ENCODE measurements at regions not wholly inside any gene's neighbourhood (a gene's known extent, or its start where the extent isn't known, plus 50 kb on each side); places are given as distances from the start of the nearest gene placed in this dataset.

DNA sequence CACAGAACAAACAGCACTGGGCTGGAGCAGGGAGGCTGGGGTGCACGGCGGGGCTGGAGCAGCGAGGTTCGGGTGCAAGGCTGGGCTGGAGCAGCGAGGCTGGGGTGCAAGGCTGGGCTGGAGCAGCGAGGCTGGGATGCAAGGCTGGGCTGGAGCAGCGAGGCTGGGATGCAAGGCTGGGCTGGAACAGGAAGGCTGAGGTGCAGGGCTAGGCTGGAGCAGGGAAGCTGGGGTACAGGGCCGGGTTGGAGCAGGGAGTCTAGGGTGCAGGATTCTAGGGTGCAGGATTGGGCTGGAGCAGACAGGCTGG lies 198.5 kb downstream of the BRD1 start:
- TF ChIP-seq, protein P1, sequence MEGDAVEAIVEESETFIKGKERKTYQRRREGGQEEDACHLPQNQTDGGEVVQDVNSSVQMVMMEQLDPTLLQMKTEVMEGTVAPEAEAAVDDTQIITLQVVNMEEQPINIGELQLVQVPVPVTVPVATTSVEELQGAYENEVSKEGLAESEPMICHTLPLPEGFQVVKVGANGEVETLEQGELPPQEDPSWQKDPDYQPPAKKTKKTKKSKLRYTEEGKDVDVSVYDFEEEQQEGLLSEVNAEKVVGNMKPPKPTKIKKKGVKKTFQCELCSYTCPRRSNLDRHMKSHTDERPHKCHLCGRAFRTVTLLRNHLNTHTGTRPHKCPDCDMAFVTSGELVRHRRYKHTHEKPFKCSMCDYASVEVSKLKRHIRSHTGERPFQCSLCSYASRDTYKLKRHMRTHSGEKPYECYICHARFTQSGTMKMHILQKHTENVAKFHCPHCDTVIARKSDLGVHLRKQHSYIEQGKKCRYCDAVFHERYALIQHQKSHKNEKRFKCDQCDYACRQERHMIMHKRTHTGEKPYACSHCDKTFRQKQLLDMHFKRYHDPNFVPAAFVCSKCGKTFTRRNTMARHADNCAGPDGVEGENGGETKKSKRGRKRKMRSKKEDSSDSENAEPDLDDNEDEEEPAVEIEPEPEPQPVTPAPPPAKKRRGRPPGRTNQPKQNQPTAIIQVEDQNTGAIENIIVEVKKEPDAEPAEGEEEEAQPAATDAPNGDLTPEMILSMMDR (IDR thresholded peaks at IDR 0.05): no peak
- no peak for TF ChIP-seq ZFX (IDR thresholded peaks at IDR 0.05; ENCODE audit: borderline replicate concordance)
- H3K27ac ChIP-seq: no peak overlapping the region

DNA sequence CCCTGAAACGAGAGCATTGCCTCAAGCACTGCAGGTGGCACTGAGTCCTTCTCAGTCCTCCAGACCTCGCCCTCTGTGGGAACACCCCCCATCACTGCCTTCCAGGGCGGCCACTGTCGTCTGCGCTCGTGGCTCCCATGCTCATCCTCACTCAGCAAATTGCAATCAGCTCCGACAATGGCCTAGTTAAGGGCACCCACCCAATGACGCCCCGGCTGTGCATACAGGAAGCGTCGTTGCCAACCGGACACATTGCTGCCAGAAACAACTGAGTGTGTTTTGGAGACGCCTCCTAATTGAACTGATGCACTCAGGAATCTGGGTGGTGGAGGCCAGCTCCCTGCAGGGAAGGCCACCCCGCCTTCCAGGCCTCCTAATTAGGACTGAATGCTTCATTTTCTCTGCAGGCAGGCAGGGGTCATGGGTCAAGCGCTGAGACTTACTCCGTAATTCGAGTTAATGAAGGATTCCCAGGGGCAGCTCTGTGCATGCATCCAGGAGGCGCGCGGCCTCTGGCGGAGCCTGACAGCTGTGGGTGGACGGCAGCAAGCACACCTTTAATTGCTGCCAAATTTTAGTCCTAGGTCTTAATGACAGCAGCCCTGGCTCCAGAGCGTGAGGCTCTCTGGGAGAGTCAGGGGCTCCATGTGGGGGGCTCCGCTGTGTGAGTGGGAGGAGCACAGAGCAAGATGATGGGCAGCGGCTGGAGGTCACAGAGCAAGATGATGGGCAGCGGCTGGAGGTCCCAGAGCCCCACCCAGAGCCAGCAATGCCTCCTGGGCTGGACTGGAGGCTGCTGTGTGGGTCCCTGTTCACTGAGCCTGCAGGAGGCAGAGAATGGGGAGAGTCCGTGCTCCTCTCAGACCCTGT lies 199.0 kb downstream of the BRD1 start:
- TF ChIP-seq ZFX (IDR thresholded peaks at IDR 0.05; ENCODE audit: borderline replicate concordance): no peak
- TF ChIP-seq, protein P1 (IDR thresholded peaks at IDR 0.05): no peak
- no peak overlapping the region for H3K27ac ChIP-seq

DNA sequence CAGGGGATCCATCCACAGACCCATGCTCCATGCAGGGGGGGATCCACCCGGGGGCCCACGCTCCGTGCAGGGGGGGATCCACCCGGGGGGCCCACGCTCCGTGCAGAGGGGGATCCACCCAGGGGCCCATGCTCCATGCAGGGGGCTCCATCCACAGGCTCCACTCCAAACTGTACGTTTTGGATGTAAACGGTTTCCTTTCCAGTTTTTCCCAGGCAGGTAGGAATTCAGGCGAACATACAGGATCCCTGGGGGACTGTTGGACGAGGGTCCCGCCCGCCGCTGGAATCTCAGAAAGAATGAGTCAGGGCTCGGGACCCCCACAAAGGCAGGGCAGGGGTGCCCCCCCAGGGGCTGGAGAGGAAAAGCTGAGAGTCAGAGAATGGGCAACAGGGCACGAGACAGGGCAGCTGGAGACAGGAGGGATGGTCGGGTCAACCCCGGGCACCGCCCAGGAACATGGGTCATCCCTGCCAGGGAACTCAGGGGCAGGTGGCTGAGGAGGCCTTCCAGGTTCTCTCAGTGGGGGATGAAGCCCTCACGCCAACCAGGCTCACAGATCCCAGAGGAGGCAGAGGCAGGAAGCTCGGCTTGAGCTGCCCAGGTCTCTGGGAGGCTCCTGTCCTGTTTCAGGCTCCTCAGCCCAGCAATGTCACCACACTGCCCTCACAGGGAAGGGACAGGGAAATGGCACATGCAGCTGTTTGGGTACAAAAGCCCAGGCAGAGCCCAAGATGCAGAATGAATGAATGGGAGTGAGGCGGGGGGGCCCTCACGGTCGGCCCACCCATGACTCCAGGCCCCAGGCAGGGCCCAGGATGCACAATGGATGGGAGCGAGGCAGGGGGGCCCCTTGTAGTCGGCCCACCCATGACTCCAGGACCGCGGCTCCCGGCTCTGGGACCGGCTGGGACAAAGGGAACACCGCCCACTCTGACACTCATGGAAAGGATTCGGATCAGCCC lies 200.2 kb downstream of the BRD1 start:
- TF ChIP-seq, protein P1 (IDR thresholded peaks at IDR 0.05): no peak
- no peak for TF ChIP-seq ZFX (IDR thresholded peaks at IDR 0.05; ENCODE audit: borderline replicate concordance)
- H3K27ac ChIP-seq: no peak overlapping the region

DNA sequence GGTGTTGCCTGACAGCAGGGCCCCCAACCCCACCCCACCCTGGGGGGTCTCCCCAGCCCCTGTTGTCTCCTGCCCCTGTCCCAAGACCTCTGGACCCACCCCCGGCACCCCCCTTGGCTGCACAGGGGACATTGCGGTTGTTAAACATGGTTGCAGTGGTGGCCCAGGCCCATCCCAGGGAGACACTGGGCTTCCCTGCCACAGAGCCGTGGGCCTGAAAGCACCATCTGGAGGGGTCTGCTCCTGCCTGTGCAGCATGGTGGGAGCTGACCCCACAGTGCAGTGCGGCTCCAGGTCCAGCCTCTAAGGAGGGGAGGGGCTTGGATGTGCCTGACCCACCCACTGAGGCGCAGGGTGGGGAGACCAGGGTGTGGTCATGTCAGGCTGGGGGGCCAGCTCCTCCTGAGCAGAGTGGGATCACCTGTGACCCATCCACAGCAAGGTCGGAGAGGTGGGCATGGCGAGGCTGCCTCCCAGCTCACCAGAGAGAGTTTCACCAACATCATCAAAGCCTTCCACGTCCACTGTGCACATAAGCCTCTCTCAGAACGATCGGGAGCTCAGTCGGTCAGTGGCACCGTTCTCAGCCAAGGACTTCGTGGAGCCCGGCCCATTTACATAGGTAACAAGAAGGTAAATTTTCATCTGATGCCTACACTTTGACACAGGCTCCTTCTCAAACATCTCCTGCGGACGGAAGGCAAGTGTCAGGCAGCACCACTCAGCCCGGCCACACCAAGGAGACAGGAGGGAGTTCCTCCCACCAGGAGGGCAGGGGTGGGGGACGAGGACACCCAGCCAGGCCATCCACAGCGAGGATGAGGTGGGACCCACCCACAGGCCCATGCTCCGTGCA lies 201.1 kb downstream of the BRD1 start:
- TF ChIP-seq, protein P1 (IDR thresholded peaks at IDR 0.05): no peak
- no peak for TF ChIP-seq ZFX (IDR thresholded peaks at IDR 0.05; ENCODE audit: borderline replicate concordance)
- no peak overlapping the region for H3K27ac ChIP-seq

DNA sequence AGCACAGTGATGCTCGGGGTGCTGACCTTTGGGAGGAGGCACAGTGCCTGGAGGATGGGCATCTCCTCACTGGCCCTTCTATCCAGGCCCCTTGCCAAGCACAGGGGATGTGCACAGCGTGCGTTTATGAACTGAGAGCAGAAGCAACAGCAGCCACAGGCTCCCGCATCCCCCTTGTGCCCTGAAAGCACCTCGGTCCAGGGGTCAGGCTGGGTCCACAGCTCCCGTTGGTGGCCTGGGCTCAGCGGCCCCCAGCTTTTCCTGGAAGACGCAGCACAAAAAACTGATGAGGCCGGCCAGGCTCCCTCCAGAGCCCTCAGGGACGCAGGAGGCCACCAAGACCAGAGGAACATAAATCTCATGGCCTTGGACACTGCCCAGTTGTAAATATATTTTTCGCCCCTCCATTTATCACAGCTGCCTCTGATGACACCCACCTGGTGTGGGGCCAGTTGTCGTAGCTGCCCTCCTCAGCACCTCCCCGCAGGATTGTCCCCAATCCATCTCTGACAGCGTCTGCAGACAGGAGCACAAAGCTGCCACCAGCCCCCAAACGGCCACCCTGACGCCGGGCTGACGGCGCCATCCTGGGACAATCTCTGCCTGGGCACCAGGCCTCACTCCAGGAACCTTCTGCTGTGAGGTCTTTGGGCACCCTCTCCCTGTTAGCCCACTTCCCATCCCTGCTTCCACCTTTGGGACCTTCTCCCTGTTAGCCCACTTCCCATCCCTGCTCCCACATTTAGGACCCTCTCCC lies 203.1 kb downstream of the BRD1 start:
- TF ChIP-seq, protein P1 (IDR thresholded peaks at IDR 0.05): no peak
- TF ChIP-seq ZFX (IDR thresholded peaks at IDR 0.05; ENCODE audit: borderline replicate concordance): no peak
- no peak overlapping the region for H3K27ac ChIP-seq

DNA sequence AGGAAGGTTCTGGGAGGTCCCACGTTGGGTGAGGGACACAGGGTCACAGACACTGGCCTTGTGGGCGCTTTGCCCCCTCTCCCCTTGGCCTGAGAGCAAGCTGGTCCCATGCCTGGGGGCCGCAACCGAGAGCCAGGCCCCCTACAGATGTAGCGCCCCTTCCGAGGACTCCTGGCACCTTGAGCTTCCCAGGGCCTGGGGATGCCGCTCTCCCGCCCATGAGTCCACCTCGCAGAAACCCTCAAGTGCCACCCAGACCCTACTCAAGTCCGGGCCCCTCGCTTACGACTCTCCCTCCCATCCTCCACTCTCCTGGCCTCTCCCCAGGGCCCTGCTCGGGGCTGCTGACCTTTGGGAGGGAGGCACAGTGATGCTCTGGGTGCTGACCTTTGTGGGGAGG lies 204.0 kb downstream of the BRD1 start:
- TF ChIP-seq ZFX (IDR thresholded peaks at IDR 0.05; ENCODE audit: borderline replicate concordance): no peak
- TF ChIP-seq, protein P1 (IDR thresholded peaks at IDR 0.05): no peak

More for the DNA sequence above, 204.0 kb downstream of the BRD1 start:
- H3K27ac ChIP-seq: no peak overlapping the region
